ENCODE measurements at regions not wholly inside any gene's neighbourhood (a gene's known extent, or its start where the extent isn't known, plus 50 kb on each side); places are given as distances from the start of the nearest gene placed in this dataset.

GRCh38 chr6:132133736-132134445 lies 182.7 kb upstream of the CCN2 start:
- H3K27ac ChIP-seq = no peak overlapping the region
- TF ChIP-seq CTCF (conservative IDR thresholded peaks at IDR 0.05) (no peak), ZFX (IDR thresholded peaks at IDR 0.05) (no peak)

GRCh38 chr6:132132924-132133639 lies 181.9 kb upstream of the CCN2 start:
- TF ChIP-seq ZFX (IDR thresholded peaks at IDR 0.05) (no peak), CTCF (conservative IDR thresholded peaks at IDR 0.05) (no peak)

GRCh38 chr6:132132422-132132821 lies 181.2 kb upstream of the CCN2 start:
- H3K27ac ChIP-seq = no peak overlapping the region
- TF ChIP-seq ZFX (IDR thresholded peaks at IDR 0.05) = no peak
- no peak for TF ChIP-seq CTCF (conservative IDR thresholded peaks at IDR 0.05)

More at GRCh38 chr6:132132924-132133639, 181.9 kb upstream of the CCN2 start:
- H3K27ac ChIP-seq = no peak overlapping the region

GRCh38 chr6:132131758-132132157 lies 180.6 kb upstream of the CCN2 start:
- TF ChIP-seq ZFX (IDR thresholded peaks at IDR 0.05) (no peak), CTCF (conservative IDR thresholded peaks at IDR 0.05) (no peak)
- no peak overlapping the region for H3K27ac ChIP-seq

GRCh38 chr6:132131351-132131750 lies 180.2 kb upstream of the CCN2 start:
- H3K27ac ChIP-seq = no peak overlapping the region
- TF ChIP-seq CTCF (conservative IDR thresholded peaks at IDR 0.05) = no peak
- TF ChIP-seq ZFX (IDR thresholded peaks at IDR 0.05) = no peak

- H3K27ac ChIP-seq = no peak overlapping the region
- TF ChIP-seq CTCF (conservative IDR thresholded peaks at IDR 0.05) (no peak), ZFX (IDR thresholded peaks at IDR 0.05) (no peak)
Measured at GRCh38 chr6:132130626-132131298, 179.6 kb upstream of the CCN2 start.

GRCh38 chr6:132128424-132128823 lies 177.3 kb upstream of the CCN2 start:
- no peak for TF ChIP-seq ZFX (IDR thresholded peaks at IDR 0.05)
- TF ChIP-seq CTCF (conservative IDR thresholded peaks at IDR 0.05) = no peak
- no peak overlapping the region for H3K27ac ChIP-seq
